Stimulated activated CD4-positive, alpha-beta T cell treated with anti-CD3 and anti-CD28 coated beads, Interleukin-1b, Interleukin-23, amount 100 ng/mL, for 24 hours (primary cell): ENCODE measurements at regions not wholly inside any gene's neighbourhood (a gene's known extent, or its start where the extent isn't known, plus 50 kb on each side); places are given as distances from the start of the nearest gene placed in this dataset.
"Not testable (repeated sequence)": the region's sequence is repeated elsewhere in the genome, so short reads cannot be mapped to it uniquely, and the experiment has no call there.

Experiments used
- DNase-seq, 4 experiments: peaks; one replicate each; pipeline ENCODE4 v3.0.0-alpha.2; 2020; ENCODE audit warnings: low read depth in 4 of 4, low spot score in 1 of 4

- DNase-seq, result no peak
These were observed 191.2 kb downstream of the C1orf94 start for GRCh38 chr1:34367954-34368353.

- DNase-seq, result no peak
These were observed 193.2 kb downstream of the C1orf94 start for GRCh38 chr1:34369701-34370455.

- DNase-seq, result no peak
These were observed 194.0 kb downstream of the C1orf94 start for GRCh38 chr1:34370748-34371147.

- DNase-seq, result not testable (repeated sequence)
These were observed 194.5 kb downstream of the C1orf94 start for GRCh38 chr1:34371179-34371578.

- no peak for DNase-seq
These were observed 195.3 kb downstream of the C1orf94 start for GRCh38 chr1:34371829-34372532.

GRCh38 chr1:34372891-34373290, 196.2 kb downstream of the C1orf94 start:
- DNase-seq, result no peak

GRCh38 chr1:34373912-34374311, 197.2 kb downstream of the C1orf94 start:
- no peak for DNase-seq

GRCh38 chr1:34376531-34376930, 199.8 kb downstream of the C1orf94 start:
- no peak for DNase-seq

GRCh38 chr1:34378968-34379856, 202.5 kb downstream of the C1orf94 start:
- DNase-seq, result no peak

GRCh38 chr1:34379911-34380310, 203.2 kb downstream of the C1orf94 start:
- no peak for DNase-seq

- no peak for DNase-seq
These were observed 203.9 kb downstream of the C1orf94 start for GRCh38 chr1:34380526-34381124.

- no peak for DNase-seq
These were observed 213.3 kb downstream of the C1orf94 start for GRCh38 chr1:34389974-34390373.

- no peak for DNase-seq
These were observed 219.3 kb downstream of the C1orf94 start for GRCh38 chr1:34396042-34396441.

GRCh38 chr1:34398241-34398915, 221.7 kb downstream of the C1orf94 start:
- DNase-seq, result no peak

GRCh38 chr1:34398916-34399275, 222.2 kb downstream of the C1orf94 start:
- no peak for DNase-seq

GRCh38 chr1:34400675-34401074, 224.0 kb downstream of the C1orf94 start:
- no peak for DNase-seq

GRCh38 chr1:34403156-34403555, 226.4 kb downstream of the C1orf94 start:
- DNase-seq, result no peak

GRCh38 chr1:34404804-34405203, 228.1 kb downstream of the C1orf94 start:
- DNase-seq, result no peak

- no peak for DNase-seq
These were observed 228.7 kb downstream of the C1orf94 start for GRCh38 chr1:34405266-34405959.

- no peak for DNase-seq
These were observed 229.7 kb downstream of the C1orf94 start for GRCh38 chr1:34406377-34406776.
